ENCODE measurements at regions not wholly inside any gene's neighbourhood (a gene's known extent, or its start where the extent isn't known, plus 50 kb on each side); places are given as distances from the start of the nearest gene placed in this dataset.

DNA sequence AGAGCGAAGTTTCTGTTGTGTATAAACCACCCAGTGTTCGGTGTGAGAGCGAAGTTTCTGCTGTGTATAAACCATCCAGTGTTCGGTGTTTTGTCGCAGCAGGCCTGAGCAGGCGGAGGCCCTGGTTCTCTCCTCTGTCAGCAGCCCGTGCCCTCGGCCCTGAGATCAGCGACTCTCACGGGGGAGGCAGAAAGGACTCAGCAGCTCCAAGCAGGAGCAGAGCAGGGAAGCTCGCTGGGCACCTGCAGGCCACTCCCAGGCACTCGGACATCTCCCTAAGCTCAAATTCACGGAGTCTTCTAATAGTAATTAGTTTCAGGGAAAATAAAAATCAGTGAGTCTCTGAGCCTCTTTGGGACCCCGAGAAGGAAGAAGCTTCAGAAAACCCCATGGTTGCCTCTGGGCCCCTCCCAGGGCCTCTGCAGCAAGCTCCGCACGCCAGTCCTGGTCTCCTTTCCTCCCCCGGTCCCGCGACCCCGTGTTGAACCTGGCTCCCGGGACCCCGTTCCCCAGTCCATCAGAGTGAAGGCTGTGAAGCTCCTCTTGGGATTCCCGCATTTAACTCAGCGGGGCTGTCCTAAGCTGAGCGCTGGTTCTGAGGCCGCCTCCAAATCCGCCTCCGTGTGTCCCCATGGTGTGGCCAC lies 81.9 kb upstream of the ADAMTS2 start:
- no peak for DNase-seq

- DNase-seq = no peak
These were observed 77.7 kb upstream of the ADAMTS2 start for GRCh38 chr5:179422908-179423481.

DNA sequence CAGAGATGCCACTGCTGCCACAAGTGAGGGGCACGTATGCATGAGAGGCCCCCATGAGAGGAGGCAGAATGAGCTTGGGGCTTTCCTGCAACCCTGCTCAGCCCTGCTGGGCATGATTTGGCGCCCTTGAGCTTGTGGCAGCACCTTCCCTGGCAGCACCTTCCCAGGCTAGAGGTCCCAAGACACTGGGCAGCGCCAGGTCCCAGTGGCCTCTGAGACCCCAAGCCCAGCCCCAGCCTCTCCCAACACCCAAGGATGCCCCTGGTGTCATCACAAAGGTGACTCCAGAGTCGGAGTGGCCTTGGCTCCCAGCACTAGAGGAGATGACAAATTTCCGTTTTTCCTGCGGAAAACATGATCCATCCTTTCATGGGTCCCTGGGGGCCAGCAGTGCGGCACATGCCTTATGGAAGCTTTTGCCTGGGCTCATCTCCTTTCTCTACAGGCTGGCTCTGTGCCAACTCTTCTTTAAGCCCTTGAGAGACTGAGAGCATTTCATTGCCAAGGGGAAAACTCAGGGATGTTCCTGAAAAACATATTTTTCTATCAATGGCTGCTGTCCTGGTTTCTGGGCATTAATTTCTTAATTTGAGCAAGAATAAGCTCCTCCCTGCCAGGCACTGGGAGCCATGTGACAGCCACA lies 77.1 kb upstream of the ADAMTS2 start:
- peak; percentile 76 for DNase-seq

GRCh38 chr5:179421144-179421901 lies 76.1 kb upstream of the ADAMTS2 start:
- no peak for DNase-seq

DNA sequence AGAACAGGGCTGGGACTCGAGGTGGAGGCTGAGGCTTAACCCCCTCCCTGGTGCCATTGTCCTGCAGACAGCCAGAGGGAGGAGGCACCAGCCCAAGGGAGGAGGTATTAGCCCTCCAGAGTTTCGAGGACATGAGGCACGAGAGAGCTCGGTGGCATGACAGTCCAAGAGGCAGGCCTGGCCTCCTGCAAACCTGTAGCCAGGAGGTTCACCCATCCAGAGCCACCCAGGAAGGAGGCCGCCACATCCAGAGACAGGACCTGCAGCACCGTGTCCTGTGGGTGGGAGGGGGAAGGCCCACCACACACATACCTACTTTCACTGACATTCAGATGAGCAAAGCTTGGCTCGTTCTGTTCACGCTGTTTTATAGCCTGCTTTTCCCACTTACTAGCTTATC lies 75.2 kb upstream of the ADAMTS2 start:
- no peak for DNase-seq

DNA sequence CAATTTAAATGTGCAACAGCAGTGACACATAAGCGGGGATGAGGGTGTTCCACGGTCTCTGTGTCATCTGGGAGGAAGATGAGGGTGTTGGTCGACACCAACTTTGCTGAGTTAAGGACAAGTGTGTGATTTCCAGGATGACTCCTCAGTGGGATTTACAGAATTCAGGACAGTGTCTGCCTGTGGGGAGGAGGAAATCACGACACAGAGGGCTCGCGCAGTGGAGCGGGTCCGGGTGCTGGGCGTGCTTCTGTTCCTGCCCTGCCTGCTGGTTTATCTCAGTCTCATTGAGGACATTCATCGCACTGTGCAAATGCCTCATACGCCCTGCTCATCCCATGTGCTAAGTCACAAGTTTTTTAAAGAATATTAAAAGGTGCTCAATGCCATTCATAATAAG lies 73.7 kb upstream of the ADAMTS2 start:
- DNase-seq = no peak

- no peak for DNase-seq
These were observed 72.4 kb upstream of the ADAMTS2 start for GRCh38 chr5:179417696-179418095.

DNA sequence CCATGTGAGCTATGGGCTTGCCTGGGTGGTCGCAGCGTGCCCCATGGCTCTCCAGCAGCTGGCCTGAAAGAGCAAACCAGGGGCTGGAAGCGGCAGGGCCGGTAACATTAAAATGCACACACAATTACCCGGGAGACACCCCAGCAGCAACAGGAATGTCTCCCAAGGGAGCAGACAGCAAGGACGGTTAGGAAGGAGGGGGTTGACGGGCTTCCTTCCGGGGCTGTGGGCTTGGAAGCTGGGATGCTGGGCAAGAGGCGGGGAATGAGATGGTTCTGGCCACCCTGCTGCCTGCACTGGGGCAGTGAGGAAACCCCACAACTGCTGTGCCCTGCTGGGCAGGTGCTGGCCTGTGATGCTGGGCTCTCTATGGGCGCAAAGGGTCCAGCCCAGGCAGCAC lies 71.8 kb upstream of the ADAMTS2 start:
- no peak for DNase-seq

DNA sequence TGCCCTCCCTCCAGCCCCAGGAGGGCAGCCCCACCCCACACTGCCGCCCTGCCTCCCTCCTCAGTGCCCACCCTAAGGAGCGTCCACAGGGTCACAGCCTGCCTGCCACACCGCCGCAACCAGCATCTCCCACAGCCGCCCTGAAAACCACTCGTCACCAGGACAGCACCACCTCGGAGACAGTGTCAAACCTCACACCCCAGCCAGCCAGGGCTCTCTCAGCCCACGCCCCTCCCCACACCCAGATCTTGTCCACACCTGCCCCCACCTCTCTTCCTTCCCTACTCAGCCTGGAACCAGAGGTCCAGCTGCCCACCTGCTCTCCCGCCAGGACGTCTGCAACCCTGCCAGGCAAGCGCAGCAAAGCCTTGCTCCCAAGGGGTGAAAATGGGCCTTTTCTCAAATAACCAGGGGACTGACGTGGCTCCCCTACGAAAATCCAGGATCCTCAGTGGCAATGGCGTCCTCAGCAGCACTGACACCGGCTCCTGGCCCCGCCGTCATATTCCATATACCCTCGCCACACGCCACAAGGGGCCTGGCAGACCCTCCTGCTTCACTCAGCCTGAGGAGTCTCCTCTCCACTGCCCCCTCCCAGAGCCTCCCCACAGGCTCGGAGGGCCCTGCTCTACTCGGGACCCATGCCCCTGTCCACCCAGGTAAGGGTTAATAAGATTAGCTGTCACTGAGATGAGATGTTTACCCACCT lies 71.0 kb upstream of the ADAMTS2 start:
- DNase-seq = no peak

DNA sequence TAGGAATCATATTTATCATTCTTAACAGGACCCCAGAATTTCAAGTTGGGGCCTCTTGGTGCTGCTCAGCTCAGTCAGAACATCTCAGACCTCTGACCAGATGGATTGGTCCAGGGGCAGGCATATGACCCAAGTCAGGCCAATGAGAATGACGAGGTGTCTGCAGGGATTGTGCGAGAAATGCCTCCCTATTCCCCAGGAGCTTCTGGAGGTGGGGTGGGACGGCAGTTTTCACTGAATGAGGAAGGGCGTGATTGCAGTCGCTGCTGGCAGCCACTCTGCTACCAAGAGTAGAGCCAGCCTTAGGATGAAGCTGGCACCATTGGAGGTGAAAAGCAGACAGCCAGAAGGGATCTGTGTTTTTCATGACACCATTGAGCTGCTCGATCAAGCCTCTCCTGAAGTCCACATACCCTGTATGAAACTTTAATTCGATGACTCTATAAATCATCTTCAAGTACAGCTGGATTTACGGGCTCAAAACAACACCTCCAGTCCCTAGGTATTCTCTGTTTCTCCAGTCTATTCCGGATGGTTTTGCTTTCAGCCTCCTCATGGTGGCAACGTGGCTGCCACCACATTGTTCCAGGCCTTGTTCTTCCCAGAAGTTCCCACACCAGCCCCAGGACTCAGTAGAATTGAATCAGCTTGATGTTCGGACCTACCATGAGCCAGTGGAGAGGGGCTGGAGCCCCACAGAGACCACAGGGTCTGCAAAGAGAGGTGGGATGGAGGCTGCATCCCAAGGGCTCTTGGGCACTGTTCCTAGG lies 70.2 kb upstream of the ADAMTS2 start:
- DNase-seq = no peak

DNA sequence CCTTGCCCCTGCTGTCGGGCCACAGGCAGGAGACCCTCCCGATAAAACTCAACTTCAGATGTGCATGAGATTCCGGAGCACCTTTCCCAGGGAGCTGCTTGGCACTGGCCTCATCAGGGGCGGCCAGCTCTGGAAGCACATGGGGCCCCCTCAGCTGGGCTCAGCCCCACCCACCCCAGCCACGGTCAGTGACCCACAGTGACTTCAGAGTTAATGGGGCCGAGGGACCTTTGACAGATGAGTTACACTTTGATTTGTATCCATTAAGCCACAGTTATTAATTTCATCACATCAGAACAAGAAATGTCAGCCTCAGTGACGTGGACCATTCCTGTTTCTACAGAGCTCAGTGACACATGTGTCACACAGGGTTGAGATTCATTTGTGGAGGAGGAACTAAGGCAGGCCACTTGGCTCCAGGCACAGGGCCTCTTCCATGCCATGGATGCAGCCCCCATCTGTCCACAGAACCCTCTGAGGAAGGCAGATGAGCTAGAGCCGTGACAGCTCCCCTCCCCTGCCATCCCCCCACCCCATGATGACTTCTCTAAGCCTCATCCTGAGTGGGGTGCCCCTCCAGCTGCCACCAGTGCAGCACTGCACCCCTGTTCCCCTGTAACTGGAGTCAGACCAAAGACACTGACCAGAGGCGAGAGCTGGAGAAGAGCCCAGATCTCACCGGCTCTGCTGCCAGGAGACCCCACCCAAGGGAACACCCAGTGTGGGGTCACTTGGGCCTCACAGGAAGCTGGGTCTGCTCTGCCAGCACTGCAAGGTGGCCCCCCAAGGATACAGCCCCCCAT lies 69.4 kb upstream of the ADAMTS2 start:
- DNase-seq = no peak

GRCh38 chr5:179413711-179414458 lies 68.6 kb upstream of the ADAMTS2 start:
- no peak for DNase-seq

DNA sequence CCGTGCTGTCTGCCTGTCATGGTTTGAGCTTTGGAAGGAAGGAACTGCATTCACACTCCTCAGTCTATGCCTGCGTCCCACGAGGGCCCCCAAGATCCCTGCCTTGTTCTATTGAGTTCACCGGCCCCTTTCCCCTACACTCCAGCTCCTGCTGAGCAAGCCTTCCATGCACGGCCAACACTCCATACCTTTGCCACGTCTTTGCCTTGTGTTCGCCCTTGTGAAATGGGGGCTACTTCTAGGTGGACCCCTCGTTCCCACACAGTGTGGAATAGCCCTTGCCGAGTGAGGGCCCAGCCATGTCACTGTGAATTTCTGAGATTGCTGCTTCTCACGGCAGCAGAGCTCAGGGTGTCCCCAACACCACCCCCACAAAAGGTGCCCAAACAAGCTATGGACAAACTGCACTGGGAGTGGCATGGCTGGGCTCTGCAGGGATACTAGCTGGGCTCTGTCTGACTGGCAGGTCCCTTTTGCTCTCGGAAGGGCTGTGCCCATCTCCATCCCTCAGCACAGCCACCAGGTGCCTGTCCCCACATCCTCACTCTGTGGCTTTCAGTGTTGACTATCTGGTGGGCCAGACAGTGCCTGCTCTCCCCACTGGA lies 67.9 kb upstream of the ADAMTS2 start:
- no peak for DNase-seq

DNA sequence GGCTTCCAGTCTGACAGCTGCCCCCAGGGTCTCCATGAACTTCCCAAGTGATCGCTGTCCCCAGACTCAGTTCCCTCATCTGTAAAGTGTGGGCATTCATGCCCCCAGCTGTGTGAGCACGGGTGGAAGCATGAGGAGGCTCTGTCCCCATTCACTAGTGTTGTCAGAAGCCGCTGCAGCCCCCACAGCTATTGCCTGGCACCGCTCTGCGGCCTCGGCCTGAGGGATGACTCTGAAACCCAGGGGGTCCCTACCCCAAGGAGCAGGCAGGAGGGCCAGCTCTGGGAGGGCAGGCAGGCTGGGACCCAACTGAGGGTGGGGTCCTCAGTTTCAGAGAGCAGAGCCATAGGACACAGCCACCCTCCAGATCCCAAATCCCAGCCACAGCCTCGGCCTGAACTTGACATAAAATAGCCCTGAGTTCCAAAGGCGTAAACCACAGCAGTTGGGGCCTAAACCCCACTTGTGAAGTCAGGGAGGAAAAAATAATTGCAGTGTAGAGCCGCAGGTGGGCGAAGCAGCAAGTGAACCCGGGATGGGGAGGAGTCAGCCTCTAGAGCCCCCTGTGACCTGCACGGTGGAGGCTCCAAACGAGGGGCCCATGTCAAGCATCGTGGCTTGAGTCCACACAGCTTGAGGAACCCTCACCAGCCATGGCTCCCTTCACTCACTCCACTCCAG lies 66.0 kb upstream of the ADAMTS2 start:
- DNase-seq = no peak

- no peak for DNase-seq
These were observed 65.3 kb upstream of the ADAMTS2 start for GRCh38 chr5:179410291-179411160.

- DNase-seq = no peak
These were observed 64.5 kb upstream of the ADAMTS2 start for GRCh38 chr5:179409806-179410205.

GRCh38 chr5:179408611-179409010 lies 63.4 kb upstream of the ADAMTS2 start:
- DNase-seq = no peak

Measured in NCI-H524 treated with DMSO at 0.1 percent for 48 hours (cell line).